Neural cell (in vitro differentiated cells): ENCODE measurements at regions not wholly inside any gene's neighbourhood (a gene's known extent, or its start where the extent isn't known, plus 50 kb on each side); places are given as distances from the start of the nearest gene placed in this dataset.

Experiments
- H2AFZ ChIP-seq: fragments of 200-600, 300-800 bp; sonication (generic), shearing (Covaris generic); 2 replicates; pipeline ENCODE4 v1.6.0; 2014; ENCODE audit warnings: low read depth, mild to moderate bottlenecking, antibody characterized with exemption, low read length, moderate library complexity
- H3F3A ChIP-seq: fragments of 200-600 bp; shearing (Covaris generic); 2 replicates; pipeline ENCODE4 v1.6.1; 2016; ENCODE audit warnings: mild to moderate bottlenecking, moderate library complexity, mixed read lengths, antibody characterized with exemption, low read length; ENCODE audit not compliant: insufficient read depth, poor library complexity, severe bottlenecking
- H3K27ac ChIP-seq: fragments of 200-600, 300-800 bp; sonication (generic), shearing (Covaris generic); 2 replicates; pipeline ENCODE4 v1.5.1; 2014; ENCODE audit warnings: mild to moderate bottlenecking, low read length, moderate library complexity
- H3K27me3 ChIP-seq: fragments of 300-800, 200-600 bp; sonication (generic), shearing (Covaris generic); 2 replicates; pipeline ENCODE4 v1.6.0; 2014; ENCODE audit warnings: mild to moderate bottlenecking, low read depth, low read length, moderate library complexity; ENCODE audit not compliant: insufficient read depth
- H3K36me3 ChIP-seq: fragments of 300-800, 200-600 bp; sonication (generic), shearing (Covaris generic); 2 replicates; pipeline ENCODE4 v1.5.1; 2014; ENCODE audit warnings: mild to moderate bottlenecking, antibody characterized with exemption, low read length, moderate library complexity; ENCODE audit not compliant: insufficient read depth
- H3K4me2 ChIP-seq: fragments of 300-800, 200-600 bp; sonication (generic), shearing (Covaris generic); 2 replicates; pipeline ENCODE4 v1.6.0; 2014; ENCODE audit warnings: mild to moderate bottlenecking, low read length
- H3K4me3 ChIP-seq: fragments of 300-800, 200-600 bp; sonication (generic), shearing (Covaris generic); 2 replicates; pipeline ENCODE4 v1.5.1; 2014; ENCODE audit warnings: mild to moderate bottlenecking, low read length, moderate library complexity
- H3K79me2 ChIP-seq: fragments of 200-600 bp; shearing (Covaris generic); replicated peaks from 2 replicates; pipeline ENCODE4 v1.6.0; 2014; ENCODE audit warnings: mild to moderate bottlenecking, low read length, moderate library complexity; ENCODE audit not compliant: insufficient read depth
- H3K9ac ChIP-seq: fragments of 300-800, 200-600 bp; sonication (generic), shearing (Covaris generic); 2 replicates; pipeline ENCODE4 v1.6.1; 2016; ENCODE audit warnings: mild to moderate bottlenecking, low read length, mixed read lengths
- H3K9me2 ChIP-seq: fragments of 200-600 bp; shearing (Covaris generic); 2 replicates; pipeline ENCODE4 v1.6.1; 2016; ENCODE audit warnings: mild to moderate bottlenecking, low read length, mixed read lengths; ENCODE audit not compliant: insufficient read depth
- H3K9me3 ChIP-seq: fragments of 200-600, 300-800 bp; sonication (generic), shearing (Covaris generic); 2 replicates; pipeline ENCODE4 v1.6.1; 2016; ENCODE audit warnings: mild to moderate bottlenecking, mixed run types, low read length, moderate library complexity, mixed read lengths
- H4K20me1 ChIP-seq: fragments of 200-600 bp; shearing (Covaris generic); 2 replicates; pipeline ENCODE4 v1.6.1; 2016; ENCODE audit warnings: mild to moderate bottlenecking, mixed run types; ENCODE audit not compliant: insufficient read depth
- EP300 ChIP-seq: fragments of 450-650 bp; conservative IDR thresholded peaks from 2 replicates; pipeline ENCODE4 v1.6.1; 2014; ENCODE audit warnings: antibody characterized with exemption, mild to moderate bottlenecking, moderate library complexity; ENCODE audit not compliant: poor library complexity, severe bottlenecking
- EZH2 ChIP-seq: fragments of 200-600, 300-800 bp; shearing (Covaris generic), sonication (generic); IDR thresholded peaks from 2 replicates; pipeline ENCODE4 v1.6.1; 2014; ENCODE audit warnings: antibody characterized with exemption, low read length, borderline replicate concordance, mild to moderate bottlenecking; ENCODE audit not compliant: insufficient read depth, poor library complexity, severe bottlenecking
- MXI1 ChIP-seq: fragments of 450-650 bp; conservative IDR thresholded peaks from 2 replicates; pipeline ENCODE4 v1.6.1; 2014; ENCODE audit warnings: antibody characterized with exemption, mild to moderate bottlenecking; ENCODE audit not compliant: poor library complexity, severe bottlenecking
- POLR2AphosphoS5 ChIP-seq: IDR thresholded peaks from 2 replicates; pipeline ENCODE4 v1.6.1; 2012
- RAD21 ChIP-seq: fragments of 450-650 bp; conservative IDR thresholded peaks from 2 replicates; pipeline ENCODE4 v1.6.1; 2014; ENCODE audit warnings: antibody characterized with exemption, mild to moderate bottlenecking, moderate library complexity
- SMC3 ChIP-seq: fragments of 450-650 bp; conservative IDR thresholded peaks from 2 replicates; pipeline ENCODE4 v1.6.1; 2014; ENCODE audit warnings: antibody characterized with exemption, mild to moderate bottlenecking, moderate library complexity; ENCODE audit not compliant: poor library complexity
- TAF1 ChIP-seq: IDR thresholded peaks from 2 replicates; pipeline ENCODE4 v1.6.1; 2012; ENCODE audit warnings: low read depth
- TF ChIP-seq, protein P1 (sequence below): IDR thresholded peaks from 2 replicates; pipeline ENCODE4 v1.6.1; 2012; ENCODE audit warnings: borderline replicate concordance
- TF ChIP-seq, protein P2 (sequence below): fragments of 450-650 bp; IDR thresholded peaks from 2 replicates; pipeline ENCODE4 v1.5.1; 2014; ENCODE audit warnings: antibody characterized with exemption, mild to moderate bottlenecking, moderate library complexity; ENCODE audit not compliant: poor library complexity, severe bottlenecking

DNA sequence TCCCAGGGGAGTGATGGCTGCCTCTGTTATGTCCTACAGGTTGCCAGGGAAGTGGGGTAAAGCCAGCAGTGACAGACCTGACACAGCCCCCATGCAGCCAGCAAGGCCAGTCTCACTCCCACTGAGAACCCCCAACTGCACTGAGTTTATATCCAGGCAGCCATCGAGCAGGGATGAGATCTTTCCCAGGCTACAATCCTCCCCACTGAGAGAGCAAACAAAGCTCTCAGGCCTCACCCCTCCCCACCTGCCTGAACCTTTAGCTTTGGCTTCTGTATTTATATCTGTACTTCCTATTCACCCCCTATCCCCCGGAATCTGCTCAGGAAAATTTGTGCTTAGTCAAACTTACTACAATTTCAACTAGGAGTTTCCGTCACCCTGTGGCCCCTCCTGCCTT is 284.1 kb downstream of the FAM170A start:
- Histone ChIP-seq H2AFZ (no peak overlapping the region), H3K27me3 (no peaks in the 10 kb centered on the region), H3K36me3 (no peaks in the 10 kb centered on the region), H3F3A (no peaks in the 10 kb centered on the region), H3K27ac (no peak overlapping the region), H3K9me3 (no peaks in the 10 kb centered on the region), H3K4me3 (no peak overlapping the region), H3K79me2 (no peaks in the 10 kb centered on the region), H3K9ac (no peak overlapping the region), H4K20me1 (no peaks in the 10 kb centered on the region), H3K4me2 (no peak overlapping the region), H3K9me2 (no peaks in the 10 kb centered on the region)
- TF ChIP-seq EP300 (no peak), POLR2AphosphoS5 (no peak), RAD21 (no peak), EZH2 (no peak), SMC3 (no peak), MXI1 (no peak), TAF1 (no peak)
- TF ChIP-seq, protein P1, sequence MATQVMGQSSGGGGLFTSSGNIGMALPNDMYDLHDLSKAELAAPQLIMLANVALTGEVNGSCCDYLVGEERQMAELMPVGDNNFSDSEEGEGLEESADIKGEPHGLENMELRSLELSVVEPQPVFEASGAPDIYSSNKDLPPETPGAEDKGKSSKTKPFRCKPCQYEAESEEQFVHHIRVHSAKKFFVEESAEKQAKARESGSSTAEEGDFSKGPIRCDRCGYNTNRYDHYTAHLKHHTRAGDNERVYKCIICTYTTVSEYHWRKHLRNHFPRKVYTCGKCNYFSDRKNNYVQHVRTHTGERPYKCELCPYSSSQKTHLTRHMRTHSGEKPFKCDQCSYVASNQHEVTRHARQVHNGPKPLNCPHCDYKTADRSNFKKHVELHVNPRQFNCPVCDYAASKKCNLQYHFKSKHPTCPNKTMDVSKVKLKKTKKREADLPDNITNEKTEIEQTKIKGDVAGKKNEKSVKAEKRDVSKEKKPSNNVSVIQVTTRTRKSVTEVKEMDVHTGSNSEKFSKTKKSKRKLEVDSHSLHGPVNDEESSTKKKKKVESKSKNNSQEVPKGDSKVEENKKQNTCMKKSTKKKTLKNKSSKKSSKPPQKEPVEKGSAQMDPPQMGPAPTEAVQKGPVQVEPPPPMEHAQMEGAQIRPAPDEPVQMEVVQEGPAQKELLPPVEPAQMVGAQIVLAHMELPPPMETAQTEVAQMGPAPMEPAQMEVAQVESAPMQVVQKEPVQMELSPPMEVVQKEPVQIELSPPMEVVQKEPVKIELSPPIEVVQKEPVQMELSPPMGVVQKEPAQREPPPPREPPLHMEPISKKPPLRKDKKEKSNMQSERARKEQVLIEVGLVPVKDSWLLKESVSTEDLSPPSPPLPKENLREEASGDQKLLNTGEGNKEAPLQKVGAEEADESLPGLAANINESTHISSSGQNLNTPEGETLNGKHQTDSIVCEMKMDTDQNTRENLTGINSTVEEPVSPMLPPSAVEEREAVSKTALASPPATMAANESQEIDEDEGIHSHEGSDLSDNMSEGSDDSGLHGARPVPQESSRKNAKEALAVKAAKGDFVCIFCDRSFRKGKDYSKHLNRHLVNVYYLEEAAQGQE = no peak
- TF ChIP-seq, protein P2, sequence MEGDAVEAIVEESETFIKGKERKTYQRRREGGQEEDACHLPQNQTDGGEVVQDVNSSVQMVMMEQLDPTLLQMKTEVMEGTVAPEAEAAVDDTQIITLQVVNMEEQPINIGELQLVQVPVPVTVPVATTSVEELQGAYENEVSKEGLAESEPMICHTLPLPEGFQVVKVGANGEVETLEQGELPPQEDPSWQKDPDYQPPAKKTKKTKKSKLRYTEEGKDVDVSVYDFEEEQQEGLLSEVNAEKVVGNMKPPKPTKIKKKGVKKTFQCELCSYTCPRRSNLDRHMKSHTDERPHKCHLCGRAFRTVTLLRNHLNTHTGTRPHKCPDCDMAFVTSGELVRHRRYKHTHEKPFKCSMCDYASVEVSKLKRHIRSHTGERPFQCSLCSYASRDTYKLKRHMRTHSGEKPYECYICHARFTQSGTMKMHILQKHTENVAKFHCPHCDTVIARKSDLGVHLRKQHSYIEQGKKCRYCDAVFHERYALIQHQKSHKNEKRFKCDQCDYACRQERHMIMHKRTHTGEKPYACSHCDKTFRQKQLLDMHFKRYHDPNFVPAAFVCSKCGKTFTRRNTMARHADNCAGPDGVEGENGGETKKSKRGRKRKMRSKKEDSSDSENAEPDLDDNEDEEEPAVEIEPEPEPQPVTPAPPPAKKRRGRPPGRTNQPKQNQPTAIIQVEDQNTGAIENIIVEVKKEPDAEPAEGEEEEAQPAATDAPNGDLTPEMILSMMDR = no peak

DNA sequence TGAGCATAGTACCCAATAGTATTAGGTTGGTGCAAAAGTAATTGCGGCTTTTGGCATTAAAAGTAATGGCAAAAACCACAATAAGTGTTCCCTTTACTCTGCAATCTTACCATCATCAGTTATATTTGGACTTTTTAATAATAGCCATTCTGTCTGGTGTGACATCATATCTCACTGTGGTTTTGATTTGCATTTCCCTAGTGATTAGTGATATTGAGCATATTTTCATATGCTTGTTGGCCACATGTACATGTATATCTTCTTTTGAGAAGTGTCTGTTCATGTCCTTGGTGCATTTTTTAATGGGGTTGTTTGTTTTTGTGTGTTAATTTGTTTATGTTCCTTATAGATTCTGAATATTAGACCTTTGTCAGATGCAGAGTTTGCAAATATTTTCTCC is 289.9 kb downstream of the FAM170A start:
- H4K20me1 ChIP-seq = no peaks in the 10 kb centered on the region
- no peaks in the 10 kb centered on the region for H3F3A ChIP-seq
- no peaks in the 10 kb centered on the region for H3K27me3 ChIP-seq
- TF ChIP-seq EZH2 (no peak), EP300 (no peak), TAF1 (no peak), SMC3 (no peak), MXI1 (no peak), RAD21 (no peak), POLR2AphosphoS5 (no peak)
- TF ChIP-seq, protein P1 = no peak
- TF ChIP-seq, protein P2 = no peak
- H3K4me2 ChIP-seq = no peak overlapping the region
- H3K27ac ChIP-seq = no peak overlapping the region
- H3K9me2 ChIP-seq = no peaks in the 10 kb centered on the region
- H2AFZ ChIP-seq = no peak overlapping the region
- H3K36me3 ChIP-seq = no peaks in the 10 kb centered on the region
- no peaks in the 10 kb centered on the region for H3K9me3 ChIP-seq
- H3K79me2 ChIP-seq = no peaks in the 10 kb centered on the region
- no peak overlapping the region for H3K4me3 ChIP-seq
- no peak overlapping the region for H3K9ac ChIP-seq
